Esophagus muscularis mucosa (tissue), 4 donors: ENCODE measurements at regions not wholly inside any gene's neighbourhood (a gene's known extent, or its start where the extent isn't known, plus 50 kb on each side); places are given as distances from the start of the nearest gene placed in this dataset.

Experiments used
- CTCF ChIP-seq, 3 experiments: fragments of 200-600 bp in 2 of 3; fragments of 450-650 bp in 1 of 3; sonication (generic) in 2 of 3; IDR thresholded peaks; one replicate each; pipeline ENCODE4 v1.5.1; 2017 to 2019; ENCODE audit warnings: antibody characterized with exemption in 3 of 3, mild to moderate bottlenecking in 2 of 3, moderate library complexity in 1 of 3
- EP300 ChIP-seq: sonication (generic); formaldehyde crosslinking; IDR thresholded peaks from one replicate; pipeline ENCODE4 v1.6.1; 2017; ENCODE audit warnings: antibody characterized with exemption
- POLR2A ChIP-seq: fragments of 450-650 bp; IDR thresholded peaks from one replicate; pipeline ENCODE4 v1.6.1; 2017; ENCODE audit warnings: antibody characterized with exemption, moderate library complexity, mild to moderate bottlenecking, low read depth
- POLR2AphosphoS5 ChIP-seq, 2 donors: sonication (generic); formaldehyde crosslinking; IDR thresholded peaks; one replicate each; pipeline ENCODE4 v1.6.1; 2017; ENCODE audit warnings: antibody characterized with exemption in 2 of 2

GRCh38 chr20:62561182-62561581 is 81.1 kb upstream of the SLCO4A1 start:
- TF ChIP-seq CTCF (IDR thresholded peaks at IDR 0.05) (no peak), POLR2A (no peak), POLR2AphosphoS5 (IDR thresholded peaks at IDR 0.05) (no peak), EP300 (no peak)
